ENCODE measurements at regions not wholly inside any gene's neighbourhood (a gene's known extent, or its start where the extent isn't known, plus 50 kb on each side); places are given as distances from the start of the nearest gene placed in this dataset.

DNA sequence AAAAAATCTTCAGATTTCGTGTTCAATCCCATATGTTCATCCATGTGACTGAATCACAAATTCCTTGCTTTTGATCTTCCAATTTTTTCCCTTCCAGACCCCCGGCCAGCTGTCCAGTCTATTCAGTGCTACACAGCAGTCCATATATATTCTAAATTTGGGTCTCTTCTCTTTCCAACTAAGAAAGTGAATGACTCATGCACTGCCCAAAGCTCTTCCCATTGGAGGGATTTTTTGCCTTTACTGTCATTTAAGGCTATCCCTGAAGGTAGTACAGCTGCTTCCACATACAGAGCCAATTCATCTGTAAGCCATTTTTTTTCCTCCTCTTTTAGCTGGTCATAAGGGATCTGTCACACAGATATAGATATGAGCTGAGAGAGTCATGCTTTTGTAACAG lies 478.3 kb downstream of the DMRT2 start:
- TF ChIP-seq, protein P1, sequence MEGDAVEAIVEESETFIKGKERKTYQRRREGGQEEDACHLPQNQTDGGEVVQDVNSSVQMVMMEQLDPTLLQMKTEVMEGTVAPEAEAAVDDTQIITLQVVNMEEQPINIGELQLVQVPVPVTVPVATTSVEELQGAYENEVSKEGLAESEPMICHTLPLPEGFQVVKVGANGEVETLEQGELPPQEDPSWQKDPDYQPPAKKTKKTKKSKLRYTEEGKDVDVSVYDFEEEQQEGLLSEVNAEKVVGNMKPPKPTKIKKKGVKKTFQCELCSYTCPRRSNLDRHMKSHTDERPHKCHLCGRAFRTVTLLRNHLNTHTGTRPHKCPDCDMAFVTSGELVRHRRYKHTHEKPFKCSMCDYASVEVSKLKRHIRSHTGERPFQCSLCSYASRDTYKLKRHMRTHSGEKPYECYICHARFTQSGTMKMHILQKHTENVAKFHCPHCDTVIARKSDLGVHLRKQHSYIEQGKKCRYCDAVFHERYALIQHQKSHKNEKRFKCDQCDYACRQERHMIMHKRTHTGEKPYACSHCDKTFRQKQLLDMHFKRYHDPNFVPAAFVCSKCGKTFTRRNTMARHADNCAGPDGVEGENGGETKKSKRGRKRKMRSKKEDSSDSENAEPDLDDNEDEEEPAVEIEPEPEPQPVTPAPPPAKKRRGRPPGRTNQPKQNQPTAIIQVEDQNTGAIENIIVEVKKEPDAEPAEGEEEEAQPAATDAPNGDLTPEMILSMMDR (conservative IDR thresholded peaks at IDR 0.05 in 1 of 2, IDR thresholded peaks at IDR 0.05 in 1 of 2; ENCODE audit: extremely low read depth in 1 of 2, insufficient read depth in 1 of 2, low read depth in 1 of 2, low read length in 2 of 2) = no peak
- no peak for TF ChIP-seq EZH2 (IDR thresholded peaks at IDR 0.05; ENCODE audit: borderline replicate concordance, low read length)

Data from mammary epithelial cell (primary cell).